ENCODE measurements at regions not wholly inside any gene's neighbourhood (a gene's known extent, or its start where the extent isn't known, plus 50 kb on each side); places are given as distances from the start of the nearest gene placed in this dataset.
"Not testable (repeated sequence)": the region's sequence is repeated elsewhere in the genome, so short reads cannot be mapped to it uniquely, and the experiment has no call there.

DNA sequence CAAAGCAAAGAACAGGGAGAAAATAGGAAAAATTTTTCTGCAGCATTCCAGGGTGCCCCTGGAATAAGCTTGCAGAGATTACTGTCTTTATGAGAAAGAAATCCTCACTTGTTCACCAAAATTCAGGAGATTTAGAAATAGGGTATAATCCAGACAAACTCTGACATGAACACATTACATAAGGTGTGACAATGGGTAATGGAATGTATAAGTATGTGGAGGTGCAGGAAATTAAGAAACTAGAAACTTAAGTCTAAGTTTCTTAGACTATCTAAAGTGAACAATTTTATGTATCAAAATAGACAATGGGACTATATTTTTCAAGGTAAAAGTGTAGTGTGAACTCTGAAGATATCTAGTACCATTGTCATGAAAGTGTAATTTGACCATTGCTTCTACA is 140.0 kb upstream of the KITLG start:
- DNase-seq, result no peak
- intact Hi-C loops (cut with DNase I; ENCODE audit: low total_unique reads), result no loop called here
- no peaks in the 10 kb centered on the region for H3K36me3 ChIP-seq (ENCODE audit: low read depth, missing control alignments)

DNA sequence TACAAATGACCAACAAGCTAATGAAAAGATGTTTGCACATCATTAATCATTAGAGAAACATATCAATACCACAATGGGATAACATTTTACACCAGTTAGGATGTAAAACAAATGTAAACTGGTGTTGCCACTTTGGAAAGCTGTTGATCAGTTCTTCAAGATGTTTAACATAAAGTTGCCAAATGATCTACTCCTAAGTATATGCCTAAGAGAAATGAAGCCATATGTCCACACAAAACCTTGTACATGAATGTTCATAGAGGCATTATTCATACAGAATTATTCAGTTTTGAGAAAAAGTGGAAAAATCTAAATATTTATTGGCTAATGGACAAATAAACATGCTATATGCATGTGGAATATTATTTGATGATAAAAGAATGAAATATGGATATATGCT is 136.9 kb upstream of the KITLG start:
- Histone ChIP-seq H3K9me3 (no peaks in the 10 kb centered on the region), H3K4me1 (no peaks in the 10 kb centered on the region), H3K36me3 (ENCODE audit: low read depth, missing control alignments) (no peaks in the 10 kb centered on the region), H3K4me3 (no peak overlapping the region), H3K27me3 (no peaks in the 10 kb centered on the region), H3K27ac (no peak overlapping the region)
- intact Hi-C loops (cut with DNase I; ENCODE audit: low total_unique reads), result no loop called here
- no peak for DNase-seq
- TF ChIP-seq, protein P1, sequence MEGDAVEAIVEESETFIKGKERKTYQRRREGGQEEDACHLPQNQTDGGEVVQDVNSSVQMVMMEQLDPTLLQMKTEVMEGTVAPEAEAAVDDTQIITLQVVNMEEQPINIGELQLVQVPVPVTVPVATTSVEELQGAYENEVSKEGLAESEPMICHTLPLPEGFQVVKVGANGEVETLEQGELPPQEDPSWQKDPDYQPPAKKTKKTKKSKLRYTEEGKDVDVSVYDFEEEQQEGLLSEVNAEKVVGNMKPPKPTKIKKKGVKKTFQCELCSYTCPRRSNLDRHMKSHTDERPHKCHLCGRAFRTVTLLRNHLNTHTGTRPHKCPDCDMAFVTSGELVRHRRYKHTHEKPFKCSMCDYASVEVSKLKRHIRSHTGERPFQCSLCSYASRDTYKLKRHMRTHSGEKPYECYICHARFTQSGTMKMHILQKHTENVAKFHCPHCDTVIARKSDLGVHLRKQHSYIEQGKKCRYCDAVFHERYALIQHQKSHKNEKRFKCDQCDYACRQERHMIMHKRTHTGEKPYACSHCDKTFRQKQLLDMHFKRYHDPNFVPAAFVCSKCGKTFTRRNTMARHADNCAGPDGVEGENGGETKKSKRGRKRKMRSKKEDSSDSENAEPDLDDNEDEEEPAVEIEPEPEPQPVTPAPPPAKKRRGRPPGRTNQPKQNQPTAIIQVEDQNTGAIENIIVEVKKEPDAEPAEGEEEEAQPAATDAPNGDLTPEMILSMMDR (IDR thresholded peaks at IDR 0.05), result no peak
- TF ChIP-seq POLR2A (IDR thresholded peaks at IDR 0.05), result no peak

More for the DNA sequence above, 140.0 kb upstream of the KITLG start:
- Histone ChIP-seq H3K27me3 (no peaks in the 10 kb centered on the region), H3K27ac (no peak overlapping the region), H3K4me3 (no peak overlapping the region), H3K9me3 (no peaks in the 10 kb centered on the region), H3K4me1 (no peaks in the 10 kb centered on the region)
- TF ChIP-seq POLR2A (IDR thresholded peaks at IDR 0.05), result no peak
- TF ChIP-seq, protein P1 (IDR thresholded peaks at IDR 0.05), result no peak

GRCh38 chr12:88716240-88716639 is 136.0 kb upstream of the KITLG start:
- intact Hi-C loops (cut with DNase I; ENCODE audit: low total_unique reads), result no loop called here
- TF ChIP-seq POLR2A (IDR thresholded peaks at IDR 0.05), result no peak
- TF ChIP-seq, protein P1 (IDR thresholded peaks at IDR 0.05), result no peak

GRCh38 chr12:88715673-88716072 is 135.4 kb upstream of the KITLG start:
- H3K36me3 ChIP-seq (ENCODE audit: low read depth, missing control alignments), result no peaks in the 10 kb centered on the region
- no peaks in the 10 kb centered on the region for H3K9me3 ChIP-seq
- no peak for DNase-seq
- H3K27ac ChIP-seq, result no peak overlapping the region
- H3K27me3 ChIP-seq, result no peaks in the 10 kb centered on the region
- 85 to 92% methylated on average over 2 of the region's 2 CpGs for WGBS, 2 donors
- H3K4me1 ChIP-seq, result no peaks in the 10 kb centered on the region
- intact Hi-C loops (cut with DNase I; ENCODE audit: low total_unique reads), result no loop called here
- H3K4me3 ChIP-seq, result no peak overlapping the region
- no peak for TF ChIP-seq POLR2A (IDR thresholded peaks at IDR 0.05)
- TF ChIP-seq, protein P1 (IDR thresholded peaks at IDR 0.05), result no peak

More at GRCh38 chr12:88716240-88716639, 136.0 kb upstream of the KITLG start:
- H3K4me3 ChIP-seq, result no peak overlapping the region
- H3K27me3 ChIP-seq, result no peaks in the 10 kb centered on the region
- no peaks in the 10 kb centered on the region for H3K9me3 ChIP-seq
- DNase-seq, result no peak
- H3K36me3 ChIP-seq (ENCODE audit: low read depth, missing control alignments), result no peaks in the 10 kb centered on the region
- WGBS, 2 donors, result 64 to 67% methylated on average over 1 of the region's 1 CpG
- H3K27ac ChIP-seq, result no peak overlapping the region
- no peaks in the 10 kb centered on the region for H3K4me1 ChIP-seq

DNA sequence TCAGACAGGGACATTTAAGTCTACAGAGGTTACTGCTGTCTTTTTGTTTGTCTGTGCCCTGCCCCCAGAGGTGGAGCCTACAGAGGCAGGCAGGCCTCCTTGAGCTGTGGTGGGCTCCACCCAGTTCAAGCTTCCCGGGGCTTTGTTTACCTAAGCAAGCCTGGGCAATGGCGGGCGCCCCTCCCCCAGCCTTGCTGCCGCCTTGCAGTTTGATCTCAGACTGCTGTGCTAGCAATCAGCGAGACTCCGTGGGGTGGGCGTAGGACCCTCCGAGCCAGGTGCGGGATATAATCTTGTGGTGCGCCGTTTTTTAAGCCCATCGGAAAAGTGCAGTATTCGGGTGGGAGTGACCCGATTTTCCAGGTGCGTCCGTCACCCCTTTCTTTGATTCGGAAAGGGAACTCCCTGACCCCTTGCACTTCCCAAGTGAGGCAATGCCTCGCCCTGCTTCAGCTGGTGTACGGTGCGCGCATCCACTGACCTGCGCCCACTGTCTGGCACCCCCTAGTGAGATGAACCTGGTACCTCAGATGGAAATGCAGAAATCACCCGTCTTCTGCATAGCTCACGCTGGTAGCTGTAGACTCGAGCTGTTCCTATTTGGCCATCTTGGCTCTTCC is 134.1 kb upstream of the KITLG start:
- DNase-seq; H3K27ac ChIP-seq; H3K4me1 ChIP-seq; H3K9me3 ChIP-seq; intact Hi-C loops (cut with DNase I; ENCODE audit: low total_unique reads); H3K27me3 ChIP-seq; H3K4me3 ChIP-seq; H3K36me3 ChIP-seq (ENCODE audit: low read depth, missing control alignments): not testable (repeated sequence)
- WGBS, 2 donors, result 93 to 95% methylated on average over 16 to 25 of the region's 25 CpGs
